AG04450 (cell line): ENCODE measurements at regions not wholly inside any gene's neighbourhood (a gene's known extent, or its start where the extent isn't known, plus 50 kb on each side); places are given as distances from the start of the nearest gene placed in this dataset.

Source experiments
- CTCF ChIA-PET: fragments of 300-600, 350-600 bp; formaldehyde crosslinking; extraction: SDS; loops from one replicate; lab custom pipeline; 2022; ENCODE audit warnings: antibody characterized with exemption, inconsistent platforms; lab: Charles Lee
- POLR2A ChIA-PET: fragments of 350-600 bp; formaldehyde crosslinking; extraction: SDS; loops from one replicate; lab custom pipeline; 2021; ENCODE audit warnings: antibody characterized with exemption, inconsistent platforms; lab: Yijun Ruan, JAX
- DNase-seq: peaks from one replicate; pipeline ENCODE4 v3.0.0-alpha.2; 2011; ENCODE audit warnings: low read depth, low spot score
- H3K27ac ChIP-seq: one replicate; pipeline ENCODE4 v1.5.1; 2012; ENCODE audit warnings: low read depth, low read length, control low read depth
- H3K27me3 ChIP-seq: one replicate; pipeline ENCODE4 v1.6.0; 2012; ENCODE audit warnings: low read length; ENCODE audit not compliant: control insufficient read depth, insufficient read depth
- H3K4me3 ChIP-seq: 2 replicates; pipeline ENCODE4 v1.5.1; 2011; ENCODE audit warnings: mild to moderate bottlenecking, low read depth, low read length, control low read depth
- H3K9me3 ChIP-seq: 2 replicates; pipeline ENCODE4 v1.5.1; 2012; ENCODE audit warnings: low read length; ENCODE audit not compliant: control insufficient read depth, insufficient read depth
- TF ChIP-seq, protein P1 (sequence below): IDR thresholded peaks from 2 replicates; pipeline ENCODE4 v1.5.1; 2011; ENCODE audit warnings: low read depth, low read length, control low read depth, inconsistent platforms

DNA sequence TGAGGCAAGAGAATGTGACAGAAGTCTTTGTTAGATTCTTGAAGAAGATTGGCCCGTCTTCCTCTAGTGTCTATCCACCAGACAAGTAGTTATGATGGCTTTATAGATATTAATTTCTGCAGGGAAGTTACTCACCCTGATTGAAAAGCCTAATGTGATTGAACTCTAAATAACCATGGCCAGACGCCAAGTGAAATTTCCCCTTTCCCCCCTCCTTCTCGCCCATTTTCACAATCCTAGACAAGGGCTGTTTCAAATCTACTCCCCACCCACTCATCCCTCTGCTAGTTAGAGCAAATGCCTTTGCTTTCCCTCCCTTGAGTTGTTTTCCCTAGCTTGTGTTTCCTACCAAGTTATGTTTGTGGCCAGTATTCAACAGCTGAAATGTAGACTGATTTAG, 182.5 kb downstream of the TMEM167A start:
- Histone ChIP-seq H3K9me3 (no peaks in the 10 kb centered on the region), H3K27me3 (peaks cover 3% of the 10 kb centered on the region), H3K4me3 (no peak overlapping the region), H3K27ac (no peak overlapping the region)
- CTCF ChIA-PET: no interaction called here
- TF ChIP-seq, protein P1, sequence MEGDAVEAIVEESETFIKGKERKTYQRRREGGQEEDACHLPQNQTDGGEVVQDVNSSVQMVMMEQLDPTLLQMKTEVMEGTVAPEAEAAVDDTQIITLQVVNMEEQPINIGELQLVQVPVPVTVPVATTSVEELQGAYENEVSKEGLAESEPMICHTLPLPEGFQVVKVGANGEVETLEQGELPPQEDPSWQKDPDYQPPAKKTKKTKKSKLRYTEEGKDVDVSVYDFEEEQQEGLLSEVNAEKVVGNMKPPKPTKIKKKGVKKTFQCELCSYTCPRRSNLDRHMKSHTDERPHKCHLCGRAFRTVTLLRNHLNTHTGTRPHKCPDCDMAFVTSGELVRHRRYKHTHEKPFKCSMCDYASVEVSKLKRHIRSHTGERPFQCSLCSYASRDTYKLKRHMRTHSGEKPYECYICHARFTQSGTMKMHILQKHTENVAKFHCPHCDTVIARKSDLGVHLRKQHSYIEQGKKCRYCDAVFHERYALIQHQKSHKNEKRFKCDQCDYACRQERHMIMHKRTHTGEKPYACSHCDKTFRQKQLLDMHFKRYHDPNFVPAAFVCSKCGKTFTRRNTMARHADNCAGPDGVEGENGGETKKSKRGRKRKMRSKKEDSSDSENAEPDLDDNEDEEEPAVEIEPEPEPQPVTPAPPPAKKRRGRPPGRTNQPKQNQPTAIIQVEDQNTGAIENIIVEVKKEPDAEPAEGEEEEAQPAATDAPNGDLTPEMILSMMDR: no peak
- POLR2A ChIA-PET: no interaction called here
- DNase-seq: no peak

DNA sequence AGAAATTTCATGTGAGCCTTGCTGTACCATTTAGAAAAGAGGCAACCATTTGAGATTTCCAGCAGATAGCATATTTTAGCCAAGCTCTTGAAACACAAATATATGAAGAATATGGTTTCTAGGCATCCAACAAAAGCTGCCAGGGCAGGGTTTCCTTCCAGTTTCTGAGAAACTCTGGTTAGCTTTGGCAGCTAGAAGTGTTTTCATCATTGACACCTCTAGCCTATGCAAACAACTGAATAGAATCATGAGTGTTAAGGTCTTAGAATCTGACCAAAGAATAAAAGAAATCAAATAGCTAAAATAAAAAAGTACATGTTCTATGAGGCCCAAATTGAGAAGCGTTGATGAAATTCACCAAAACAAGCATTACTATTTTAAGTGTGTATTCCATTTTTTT, 188.1 kb downstream of the TMEM167A start:
- CTCF ChIA-PET: no interaction called here
- Histone ChIP-seq H3K9me3 (no peaks in the 10 kb centered on the region), H3K4me3 (no peak overlapping the region), H3K27me3 (peaks cover 3% of the 10 kb centered on the region), H3K27ac (no peak overlapping the region)
- no peak for DNase-seq
- POLR2A ChIA-PET: no interaction called here
- TF ChIP-seq, protein P1: no peak

DNA sequence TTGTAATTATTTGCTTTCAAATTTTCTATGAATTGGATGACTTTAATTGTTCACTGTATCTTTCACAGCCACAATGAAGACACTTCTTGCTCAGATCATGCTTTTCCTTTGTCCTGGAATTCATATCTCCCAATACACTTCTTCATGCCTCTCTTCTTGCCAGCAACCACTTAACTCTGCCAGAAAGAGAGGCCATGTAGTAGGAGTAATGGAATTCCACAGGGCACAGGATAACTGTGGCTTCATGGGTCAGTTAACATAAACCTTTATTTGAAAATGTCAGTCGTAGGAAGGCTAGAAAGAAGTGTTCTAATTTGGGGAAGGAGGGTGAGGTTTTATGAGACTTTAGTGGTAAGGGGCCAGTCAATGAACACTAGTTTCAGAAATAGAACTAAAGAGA, 190.3 kb downstream of the TMEM167A start:
- CTCF ChIA-PET: no interaction called here
- TF ChIP-seq, protein P1: no peak
- no peaks in the 10 kb centered on the region for H3K9me3 ChIP-seq
- no peak overlapping the region for H3K27ac ChIP-seq
- no peak overlapping the region for H3K4me3 ChIP-seq
- no peak for DNase-seq
- POLR2A ChIA-PET: no interaction called here
- H3K27me3 ChIP-seq: no peaks in the 10 kb centered on the region

DNA sequence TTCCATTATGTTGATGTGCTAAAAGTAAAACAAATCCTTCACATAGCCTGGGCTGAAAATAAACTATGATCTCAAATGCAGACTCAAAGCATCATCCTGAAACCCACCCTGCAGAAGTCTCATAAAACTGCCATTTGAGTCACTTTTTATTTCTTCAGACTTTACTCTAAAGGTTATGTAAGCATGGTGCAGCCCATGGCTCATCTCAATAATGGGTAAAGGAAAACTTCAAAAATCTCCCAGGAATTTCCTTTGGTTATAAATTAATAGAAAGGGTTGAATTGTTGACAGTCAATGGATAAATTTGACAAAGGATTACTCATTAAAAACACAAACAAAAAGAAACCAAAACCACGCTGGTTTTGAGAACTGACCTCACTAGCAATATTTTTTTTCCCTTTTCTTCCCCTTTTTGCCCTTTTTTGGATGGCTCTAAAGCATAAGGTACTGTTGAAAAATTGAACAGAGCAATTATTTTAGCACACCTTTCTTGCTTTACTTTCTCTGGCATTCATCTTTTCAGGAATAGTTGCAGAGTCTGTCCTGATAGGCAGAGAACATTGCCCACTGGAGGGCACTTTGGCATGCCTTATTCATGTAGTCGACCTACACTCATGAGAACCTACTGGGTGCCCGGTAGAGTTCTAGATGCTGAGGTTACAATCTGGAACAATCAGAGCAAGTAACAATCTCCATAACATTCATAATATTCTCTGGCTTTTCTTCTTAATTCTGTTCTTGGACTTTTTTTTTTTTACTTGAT, 191.4 kb downstream of the TMEM167A start:
- H3K27ac ChIP-seq: no peak overlapping the region
- POLR2A ChIA-PET: no interaction called here
- no peaks in the 10 kb centered on the region; the same call in 1 of the 2 replicates for H3K9me3 ChIP-seq
- TF ChIP-seq, protein P1: no peak
- no peaks in the 10 kb centered on the region for H3K27me3 ChIP-seq
- no peak overlapping the region for H3K4me3 ChIP-seq
- no peak for DNase-seq
- CTCF ChIA-PET: no interaction called here

DNA sequence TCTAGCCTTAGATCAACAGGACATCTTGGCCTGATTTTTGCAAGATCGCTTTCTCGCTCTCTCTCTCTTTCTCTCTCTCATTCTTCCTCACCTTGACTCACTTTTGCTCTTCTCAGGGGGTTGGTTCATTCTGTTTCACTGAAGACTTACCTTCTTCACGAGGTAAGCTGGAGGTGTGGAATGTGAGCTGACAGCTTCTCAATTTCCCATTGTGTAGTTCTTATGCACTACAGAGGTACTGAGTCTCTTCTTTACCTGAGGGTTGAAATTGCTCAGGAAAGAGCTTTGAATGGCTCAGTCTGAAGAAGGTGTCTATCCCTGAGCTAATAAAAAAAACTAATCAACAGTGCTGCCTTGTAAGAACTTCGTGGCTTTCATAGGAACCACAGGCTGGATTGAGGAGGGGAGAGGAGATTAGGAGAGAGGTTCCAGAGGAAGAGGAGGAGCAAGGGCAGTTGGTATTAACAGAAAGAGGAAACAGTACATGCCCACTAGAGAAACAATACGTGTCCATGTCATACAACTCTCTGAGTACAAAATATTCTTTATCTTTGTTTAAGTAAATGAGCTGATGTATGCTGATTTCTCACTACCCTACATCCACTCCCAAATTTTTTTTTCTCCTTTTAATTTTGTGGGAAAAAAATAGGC, 192.2 kb downstream of the TMEM167A start:
- TF ChIP-seq, protein P1: no peak
- H3K27ac ChIP-seq: no peak overlapping the region
- no peaks in the 10 kb centered on the region; the same call in 1 of the 2 replicates for H3K9me3 ChIP-seq
- no peaks in the 10 kb centered on the region for H3K27me3 ChIP-seq
- ChIA-PET CTCF (no interaction called here), POLR2A (no interaction called here)
- no peak for DNase-seq
- no peak overlapping the region for H3K4me3 ChIP-seq
